ENCODE measurements at regions not wholly inside any gene's neighbourhood (a gene's known extent, or its start where the extent isn't known, plus 50 kb on each side); places are given as distances from the start of the nearest gene placed in this dataset.
A peak's percentile ranks its signal among the peaks of the same experiment; 100 is the strongest.

DNA sequence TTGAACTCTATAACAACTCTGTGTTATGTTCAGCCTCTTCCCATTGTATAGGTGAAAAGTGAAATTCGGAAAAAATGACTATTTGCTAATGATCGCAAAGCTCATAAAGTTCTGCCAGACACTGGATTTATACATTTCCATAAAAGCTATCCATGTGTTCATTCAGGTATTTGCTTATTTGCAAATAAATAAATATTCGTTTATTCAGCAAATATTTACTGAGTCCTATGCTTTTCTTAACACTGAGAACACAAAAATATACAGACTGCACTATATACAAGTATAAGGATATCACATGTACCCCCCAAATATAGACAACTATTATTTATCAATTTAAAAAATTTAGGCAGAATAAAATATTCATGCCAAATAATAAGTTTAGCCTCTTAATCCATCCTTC, 63.2 kb upstream of the ATP8B1 start:
- H3K27me3 ChIP-seq, result no peaks in the 10 kb centered on the region
- intact Hi-C loops (cut with DNase I), result no loop called here
- WGBS, 2 donors, result 61% methylated on average over 3 of the region's 3 CpGs

DNA sequence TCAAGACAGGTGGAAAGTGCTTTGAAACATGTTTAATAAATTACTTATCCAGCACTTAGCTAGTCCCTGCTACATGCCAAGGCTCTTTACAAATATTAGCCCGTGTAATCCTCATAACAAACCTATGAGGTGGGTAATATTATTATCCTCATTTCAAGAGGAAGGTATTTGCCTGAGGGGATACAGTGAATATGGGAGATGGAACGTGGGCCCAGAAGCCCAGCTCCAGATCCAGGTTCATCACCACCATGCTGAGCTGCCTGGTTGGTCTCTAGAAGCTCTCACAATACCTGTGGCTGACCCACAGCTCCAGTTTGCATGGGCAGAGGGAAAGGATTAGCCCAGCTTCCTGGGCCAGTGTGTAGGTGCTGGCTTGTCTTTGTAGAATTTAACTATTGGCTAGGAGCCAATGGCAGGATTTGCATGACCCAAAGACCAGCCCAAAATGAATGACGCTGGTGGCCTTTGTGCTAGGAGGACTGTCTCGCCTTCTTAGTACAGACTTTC, 61.6 kb upstream of the ATP8B1 start:
- no peaks in the 10 kb centered on the region for H3K9me3 ChIP-seq
- FAIRE-seq, result no peak
- no peak overlapping the region for H3K27ac ChIP-seq
- WGBS, 2 donors, result 68 to 69% methylated on average over 4 of the region's 4 CpGs
- intact Hi-C loops (cut with DNase I), result no loop called here
- no peak for DNase-seq
- no peak overlapping the region for H3K4me3 ChIP-seq
- H3K27me3 ChIP-seq, result no peaks in the 10 kb centered on the region
- no peaks in the 10 kb centered on the region for H3K36me3 ChIP-seq
- H3K4me1 ChIP-seq, result no peaks in the 10 kb centered on the region
- peak in 2 of 4 donors; percentile 17 to 34 for ATAC-seq
- no peak for TF ChIP-seq CTCF (IDR thresholded peaks at IDR 0.05)

More for the DNA sequence above, 63.2 kb upstream of the ATP8B1 start:
- no peaks in the 10 kb centered on the region for H3K36me3 ChIP-seq
- no peaks in the 10 kb centered on the region for H3K4me1 ChIP-seq
- FAIRE-seq (no peak), DNase-seq (no peak), ATAC-seq (no peak)
- H3K27ac ChIP-seq, result no peak overlapping the region
- H3K4me3 ChIP-seq, result no peak overlapping the region
- TF ChIP-seq CTCF (IDR thresholded peaks at IDR 0.05), result no peak
- no peaks in the 10 kb centered on the region for H3K9me3 ChIP-seq

DNA sequence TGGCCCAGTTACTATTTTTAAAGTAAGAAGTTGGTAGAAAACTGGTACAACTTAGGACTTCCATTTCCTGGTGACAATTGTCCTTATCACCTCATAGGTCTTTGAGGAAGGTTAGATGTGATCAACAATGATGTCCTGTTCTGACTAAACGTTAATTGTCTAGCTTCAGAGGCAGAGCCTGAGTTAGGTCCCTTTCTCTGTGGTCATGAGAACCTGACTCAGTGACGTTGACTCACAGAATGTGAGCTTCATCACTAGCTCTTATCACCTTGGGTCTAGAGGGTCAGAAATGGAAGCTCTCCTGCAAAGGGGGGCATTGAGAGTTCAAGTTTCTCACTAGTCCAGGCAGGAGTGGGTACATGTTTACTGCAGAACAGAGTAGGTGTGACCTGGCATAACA, 60.6 kb upstream of the ATP8B1 start:
- no peaks in the 10 kb centered on the region for H3K27me3 ChIP-seq

GRCh38 chr18:57859314-57859713, 56.2 kb upstream of the ATP8B1 start:
- H3K4me3 ChIP-seq, result no peak overlapping the region
- peak; percentile 11 to 24 (median 18) for TF ChIP-seq CTCF (IDR thresholded peaks at IDR 0.05)
- H3K27me3 ChIP-seq, result no peaks in the 10 kb centered on the region
- H3K4me1 ChIP-seq, result no peaks in the 10 kb centered on the region
- FAIRE-seq, result no peak
- no peaks in the 10 kb centered on the region for H3K36me3 ChIP-seq
- peak in 1 of 6 donors; percentile 14 for DNase-seq
- H3K27ac ChIP-seq, result no peak overlapping the region
- H3K9me3 ChIP-seq, result no peaks in the 10 kb centered on the region
- intact Hi-C loops (cut with DNase I), result no loop called here
- ATAC-seq, result peak; percentile 59 to 84 (median 68)

More for the DNA sequence above, 60.6 kb upstream of the ATP8B1 start:
- 86% methylated on average over 2 of the region's 2 CpGs for WGBS, 2 donors
- intact Hi-C loops (cut with DNase I), result no loop called here
- Histone ChIP-seq H3K9me3 (no peaks in the 10 kb centered on the region), H3K27ac (no peak overlapping the region), H3K36me3 (no peaks in the 10 kb centered on the region), H3K4me3 (no peak overlapping the region), H3K4me1 (no peaks in the 10 kb centered on the region)
- no peak for ATAC-seq
- no peak for DNase-seq
- FAIRE-seq, result no peak
- no peak for TF ChIP-seq CTCF (IDR thresholded peaks at IDR 0.05)

DNA sequence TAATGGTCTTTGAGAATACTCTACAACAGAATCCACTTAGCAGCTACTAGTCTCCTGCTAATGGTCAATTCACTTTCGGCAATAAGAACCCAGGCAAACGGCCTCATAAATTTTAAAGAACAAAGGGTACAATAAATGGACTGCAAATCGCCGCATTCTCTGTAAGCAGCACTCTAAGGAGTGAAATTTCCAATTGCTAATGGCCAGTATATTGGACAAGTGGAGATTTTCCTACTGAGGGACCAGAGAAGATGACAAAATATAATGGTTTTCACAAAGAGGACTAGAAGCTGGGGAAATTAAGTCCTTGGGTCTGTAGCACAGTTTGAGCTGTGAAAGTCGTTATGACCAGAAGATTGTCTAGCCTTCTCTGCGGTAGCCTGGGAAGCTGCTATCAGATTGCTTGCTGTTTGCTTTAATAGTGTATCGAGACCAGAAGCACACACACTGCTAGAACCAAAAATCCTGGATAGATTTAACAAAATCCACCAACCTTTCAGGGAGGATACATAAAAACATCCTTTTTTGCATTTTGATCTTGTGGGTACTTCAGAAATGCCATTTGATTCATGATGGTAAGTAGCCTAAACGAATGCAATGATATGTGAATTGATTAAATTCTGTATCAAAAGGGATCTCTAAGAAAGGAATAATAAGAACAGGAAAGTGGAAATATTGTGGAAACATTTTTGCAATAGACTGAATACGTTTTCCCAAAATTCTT, 53.6 kb upstream of the ATP8B1 start:
- H3K27ac ChIP-seq, result no peak overlapping the region
- H3K9me3 ChIP-seq, result no peaks in the 10 kb centered on the region
- FAIRE-seq (no peak), ATAC-seq (no peak), DNase-seq (no peak)
- H3K4me1 ChIP-seq, result no peaks in the 10 kb centered on the region
- no peaks in the 10 kb centered on the region for H3K36me3 ChIP-seq
- intact Hi-C loops (cut with DNase I), result no loop called here
- TF ChIP-seq CTCF (IDR thresholded peaks at IDR 0.05), result no peak
- H3K27me3 ChIP-seq, result no peaks in the 10 kb centered on the region
- WGBS, 2 donors, result 69 to 76% methylated on average over 9 of the region's 9 CpGs
- H3K4me3 ChIP-seq, result no peak overlapping the region

All from pancreas (tissue), 10 donors.